ENCODE measurements at regions not wholly inside any gene's neighbourhood (a gene's known extent, or its start where the extent isn't known, plus 50 kb on each side); places are given as distances from the start of the nearest gene placed in this dataset.

DNA sequence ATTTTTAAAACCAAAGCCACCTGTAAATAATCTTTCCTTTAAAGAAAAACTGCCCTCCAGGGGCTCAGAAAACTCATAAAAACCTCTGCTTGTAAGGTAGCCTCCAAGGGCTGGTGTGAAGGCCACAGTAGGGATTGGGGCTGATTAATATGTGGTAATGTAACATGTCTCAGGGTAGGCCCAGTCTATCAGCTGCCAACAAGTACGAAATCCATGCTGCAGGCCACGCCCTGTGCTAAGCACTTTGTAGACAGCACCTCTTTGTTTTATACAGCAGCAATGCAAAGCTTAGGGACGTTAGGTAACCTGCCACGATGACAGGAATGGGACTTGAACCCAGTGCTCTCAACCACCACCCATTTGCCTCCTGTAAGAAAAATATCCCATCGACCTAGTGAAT lies 65.6 kb upstream of the PRICKLE2 start:
- TF ChIP-seq CTCF (IDR thresholded peaks at IDR 0.05) (no peak), EZH2 (IDR thresholded peaks at IDR 0.05) (no peak)
